ENCODE measurements at regions not wholly inside any gene's neighbourhood (a gene's known extent, or its start where the extent isn't known, plus 50 kb on each side); places are given as distances from the start of the nearest gene placed in this dataset.

DNA sequence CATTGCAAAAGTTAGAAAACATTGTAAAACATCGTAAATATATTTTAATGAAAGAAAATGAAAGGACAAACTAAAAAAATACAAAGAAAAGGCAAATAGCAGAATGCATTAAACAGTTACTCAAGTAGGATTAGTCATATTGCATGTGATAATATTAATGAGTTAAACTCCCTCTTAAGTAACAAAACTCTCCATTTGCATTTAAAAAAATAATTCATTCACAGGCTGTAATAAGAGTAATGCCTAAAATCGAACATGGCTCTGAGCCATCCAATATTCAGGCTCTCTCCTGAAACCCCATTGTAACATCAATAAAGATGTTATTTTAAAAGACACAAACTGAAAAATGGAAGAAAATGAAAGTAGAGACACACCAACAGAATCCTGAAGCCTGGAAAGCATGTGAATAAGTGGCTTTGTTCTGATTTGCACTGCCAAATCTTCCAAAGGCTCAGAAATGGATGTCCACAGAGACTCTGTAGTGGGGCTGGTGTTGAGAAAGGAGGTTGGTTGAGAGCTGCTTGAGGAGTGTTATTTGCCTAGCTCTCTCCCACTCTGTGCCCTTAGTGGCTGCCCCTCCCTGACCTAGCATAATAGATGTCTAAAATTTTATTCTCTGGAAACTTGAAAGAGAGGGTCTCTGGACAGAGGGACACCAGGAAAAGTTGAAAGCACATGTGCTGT is 268.3 kb upstream of the MEOX2 start:
- H3K4me3 ChIP-seq (ENCODE audit: low read depth, low read length): no peak overlapping the region
- DNase-seq (ENCODE audit: low read depth): no peak
- TF ChIP-seq CTCF (conservative IDR thresholded peaks at IDR 0.05; ENCODE audit: low read depth, low read length): no peak

- no peak for DNase-seq (ENCODE audit: low read depth)
- no peak for TF ChIP-seq CTCF (conservative IDR thresholded peaks at IDR 0.05; ENCODE audit: low read depth, low read length)
- H3K4me3 ChIP-seq (ENCODE audit: low read depth, low read length): no peak overlapping the region
These were observed 263.8 kb upstream of the MEOX2 start for GRCh38 chr7:15950299-15950698.

DNA sequence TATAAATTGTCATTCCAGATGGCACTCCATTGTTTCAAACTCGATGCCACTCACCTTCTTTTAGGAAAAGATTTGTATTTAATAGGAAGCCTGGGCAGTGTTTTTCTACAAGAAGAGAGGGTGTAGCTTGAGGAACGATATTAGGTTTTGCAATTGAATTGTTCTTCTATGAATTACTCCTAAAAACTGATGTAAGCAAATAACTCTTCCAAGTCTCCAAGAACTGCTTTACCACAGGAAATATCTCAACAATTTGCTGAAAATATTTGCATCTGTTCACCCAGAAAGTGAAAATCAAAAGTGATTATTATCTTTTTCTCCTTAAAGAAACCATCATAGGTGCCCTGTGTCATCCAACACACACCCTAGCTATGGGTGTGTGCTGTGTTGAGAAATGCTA is 261.3 kb upstream of the MEOX2 start:
- DNase-seq (ENCODE audit: low read depth): no peak
- no peak overlapping the region for H3K4me3 ChIP-seq (ENCODE audit: low read depth, low read length)
- no peak for TF ChIP-seq CTCF (conservative IDR thresholded peaks at IDR 0.05; ENCODE audit: low read depth, low read length)

DNA sequence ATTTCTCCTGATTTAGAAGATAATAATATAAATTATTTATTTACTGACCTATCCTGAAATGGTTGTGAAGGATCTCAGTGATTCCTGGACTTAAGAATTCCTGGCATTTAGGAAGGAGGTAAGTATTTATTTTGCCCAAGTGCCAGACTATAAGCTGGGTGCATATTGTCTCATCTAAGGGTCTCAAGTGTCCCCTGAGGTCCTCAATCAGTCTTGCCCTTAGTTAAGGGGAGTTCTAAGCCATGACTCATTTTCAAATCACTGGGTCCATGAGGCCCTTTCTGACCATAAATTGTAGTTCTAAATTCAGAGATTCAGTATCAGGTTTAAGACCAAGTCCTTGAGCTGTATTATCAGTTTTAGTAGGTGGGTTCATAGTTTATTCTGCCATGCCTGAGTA is 251.6 kb upstream of the MEOX2 start:
- TF ChIP-seq CTCF (conservative IDR thresholded peaks at IDR 0.05; ENCODE audit: low read depth, low read length): no peak
- DNase-seq (ENCODE audit: low read depth): no peak
- no peak overlapping the region for H3K4me3 ChIP-seq (ENCODE audit: low read depth, low read length)

- no peak overlapping the region for H3K4me3 ChIP-seq (ENCODE audit: low read depth, low read length)
- no peak for DNase-seq (ENCODE audit: low read depth)
These were observed 251.1 kb upstream of the MEOX2 start for GRCh38 chr7:15937571-15937970.

DNA sequence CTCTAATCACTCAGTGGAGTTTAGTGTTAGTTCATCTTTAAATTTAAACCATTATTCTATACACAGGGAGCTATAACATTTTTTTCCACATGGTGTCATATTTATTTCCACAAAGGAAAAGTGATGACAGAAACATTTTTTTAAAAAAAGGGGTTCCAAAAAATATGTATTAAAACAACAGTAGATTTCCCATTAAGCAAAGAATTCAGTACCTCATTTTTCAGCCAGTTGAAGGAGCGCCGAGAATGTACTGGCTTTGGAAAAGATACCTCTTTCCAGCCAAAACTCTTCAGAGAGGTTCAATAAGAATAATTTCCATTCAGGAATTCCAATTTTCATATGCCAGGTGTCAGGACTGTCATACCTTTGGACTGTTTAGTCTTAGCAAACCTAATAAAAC is 250.5 kb upstream of the MEOX2 start:
- no peak for DNase-seq (ENCODE audit: low read depth)
- TF ChIP-seq CTCF (conservative IDR thresholded peaks at IDR 0.05; ENCODE audit: low read depth, low read length): no peak
- H3K4me3 ChIP-seq (ENCODE audit: low read depth, low read length): no peak overlapping the region

More at GRCh38 chr7:15937571-15937970, 251.1 kb upstream of the MEOX2 start:
- no peak for TF ChIP-seq CTCF (conservative IDR thresholded peaks at IDR 0.05; ENCODE audit: low read depth, low read length)

DNA sequence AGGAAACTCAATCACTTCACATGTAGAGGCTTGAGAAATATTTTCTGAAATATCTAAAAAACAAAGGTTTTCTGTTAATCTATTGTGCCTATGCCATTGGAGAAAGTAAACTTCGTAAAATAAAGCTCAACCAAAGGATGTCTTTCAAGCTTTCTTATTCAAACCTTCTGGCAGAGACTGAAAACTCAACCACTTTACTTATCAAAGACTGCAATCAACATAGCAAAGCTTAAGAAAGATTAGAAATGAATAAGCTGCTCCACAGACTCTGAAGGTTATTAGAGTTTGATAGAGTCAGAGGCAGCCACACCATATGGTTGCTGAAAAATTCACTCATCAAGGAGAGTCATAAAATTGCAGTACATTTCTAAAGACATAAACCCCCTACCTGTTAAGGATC is 245.8 kb upstream of the MEOX2 start:
- TF ChIP-seq CTCF (conservative IDR thresholded peaks at IDR 0.05; ENCODE audit: low read depth, low read length): no peak
- no peak overlapping the region for H3K4me3 ChIP-seq (ENCODE audit: low read depth, low read length)
- no peak for DNase-seq (ENCODE audit: low read depth)
